ENCODE measurements at regions not wholly inside any gene's neighbourhood (a gene's known extent, or its start where the extent isn't known, plus 50 kb on each side); places are given as distances from the start of the nearest gene placed in this dataset.

GRCh38 chr6:129957941-129958898, 60.2 kb upstream of the L3MBTL3 start:
- TF ChIP-seq TAF1 (IDR thresholded peaks at IDR 0.05; ENCODE audit: low read depth), result no peak
- TF ChIP-seq, protein P1, sequence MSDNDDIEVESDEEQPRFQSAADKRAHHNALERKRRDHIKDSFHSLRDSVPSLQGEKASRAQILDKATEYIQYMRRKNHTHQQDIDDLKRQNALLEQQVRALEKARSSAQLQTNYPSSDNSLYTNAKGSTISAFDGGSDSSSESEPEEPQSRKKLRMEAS (IDR thresholded peaks at IDR 0.05), result no peak
- no peak for TF ChIP-seq ZBTB7A (IDR thresholded peaks at IDR 0.05; ENCODE audit: low read depth)
